Activated naive CD8-positive, alpha-beta T cell treated with anti-CD3 and anti-CD28 coated beads, Interleukin-2, amount 10 ng/mL, durations not matched to agents 7 days and 5 days (primary cell): ENCODE measurements at regions not wholly inside any gene's neighbourhood (a gene's known extent, or its start where the extent isn't known, plus 50 kb on each side); places are given as distances from the start of the nearest gene placed in this dataset.

Source experiments
- ATAC-seq: fragments of 150-1000 bp; cut with Tn5 transposase; one replicate; pipeline ENCODE4 v1.10.0; 2021; ENCODE audit warnings: low read depth, moderate library complexity
- POLR2A ChIA-PET: fragments of 350-600 bp; sonication (Branson Sonifier 250); formaldehyde crosslinking; loops from one replicate; lab custom pipeline; 2021; ENCODE audit warnings: antibody characterized with exemption; lab: Charles Lee
- DNase-seq: peaks from one replicate; pipeline ENCODE4 v3.0.0; 2021
- H3K27ac Mint-ChIP-seq: one replicate; pipeline ENCODE4 v1.8.0; 2022; ENCODE audit warnings: mild to moderate bottlenecking, mixed read lengths
- H3K27me3 Mint-ChIP-seq: one replicate; pipeline ENCODE4 v1.8.0; 2022; ENCODE audit warnings: mild to moderate bottlenecking, moderate library complexity, mixed read lengths
- H3K36me3 Mint-ChIP-seq: one replicate; pipeline ENCODE4 v1.8.0; 2021; ENCODE audit warnings: mild to moderate bottlenecking, mixed read lengths
- H3K4me1 Mint-ChIP-seq: one replicate; pipeline ENCODE4 v1.8.0; 2021; ENCODE audit warnings: mixed read lengths
- H3K4me3 Mint-ChIP-seq: one replicate; pipeline ENCODE4 v1.8.0; 2022; ENCODE audit warnings: mild to moderate bottlenecking, moderate library complexity, mixed read lengths
- H3K9me3 Mint-ChIP-seq: one replicate; pipeline ENCODE4 v1.8.0; 2021; ENCODE audit warnings: mixed read lengths

DNA sequence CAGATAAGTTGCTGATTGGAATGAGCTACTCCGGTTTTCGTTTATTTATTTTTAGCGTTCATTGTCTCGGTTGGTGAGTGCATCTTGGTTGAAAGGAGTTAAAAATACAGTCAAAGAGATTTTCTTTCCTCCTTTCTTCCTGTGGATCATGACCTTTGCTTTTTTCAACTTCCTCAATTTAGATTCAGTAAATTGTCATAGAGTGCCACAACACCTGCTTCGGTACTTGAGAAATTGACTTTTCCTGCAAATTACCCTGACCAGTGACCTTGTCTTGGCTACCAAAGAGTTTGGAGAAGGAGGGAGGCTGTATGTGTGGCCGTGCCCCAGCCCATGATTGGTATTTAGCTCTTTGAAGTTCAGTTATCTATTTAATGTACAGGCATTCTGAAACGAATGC is 128.7 kb downstream of the FAM204A start:
- DNase-seq = no peak
- Mint-ChIP-seq H3K36me3 (no peaks in the 10 kb centered on the region), H3K4me3 (no peak overlapping the region), H3K27ac (no peak overlapping the region), H3K9me3 (no peaks in the 10 kb centered on the region), H3K4me1 (no peaks in the 10 kb centered on the region), H3K27me3 (peaks cover 38% of the 10 kb centered on the region)
- POLR2A ChIA-PET = interaction anchor here (0.7 kb wide), 1 partner anchor 419 kb away, joined by 3 read pairs; no protein-coding TSS in a partner anchor
- ATAC-seq = no peak

DNA sequence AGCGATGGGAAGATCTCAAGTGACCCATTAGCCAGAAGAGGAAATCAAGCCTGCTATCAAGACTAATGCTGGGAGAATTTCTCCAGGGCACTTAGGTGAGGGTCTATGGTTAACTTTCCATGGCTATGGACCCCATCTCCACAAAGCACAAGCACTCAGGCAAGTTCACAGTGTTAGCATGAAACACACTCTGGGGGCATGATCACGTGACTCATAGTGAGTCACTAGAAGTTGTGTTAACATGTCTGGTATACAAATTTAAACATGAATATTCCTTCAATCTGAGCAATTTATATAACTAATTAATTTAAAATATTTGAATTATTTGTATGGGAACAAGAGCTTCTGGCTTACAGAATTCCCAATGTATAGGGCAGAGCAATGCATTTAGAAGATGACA is 131.8 kb downstream of the FAM204A start:
- Mint-ChIP-seq H3K27ac (no peak overlapping the region), H3K9me3 (no peaks in the 10 kb centered on the region), H3K4me1 (no peaks in the 10 kb centered on the region), H3K27me3 (peaks cover 38% of the 10 kb centered on the region), H3K4me3 (no peak overlapping the region), H3K36me3 (no peaks in the 10 kb centered on the region)
- ATAC-seq (no peak), DNase-seq (no peak)
- POLR2A ChIA-PET = no interaction called here

DNA sequence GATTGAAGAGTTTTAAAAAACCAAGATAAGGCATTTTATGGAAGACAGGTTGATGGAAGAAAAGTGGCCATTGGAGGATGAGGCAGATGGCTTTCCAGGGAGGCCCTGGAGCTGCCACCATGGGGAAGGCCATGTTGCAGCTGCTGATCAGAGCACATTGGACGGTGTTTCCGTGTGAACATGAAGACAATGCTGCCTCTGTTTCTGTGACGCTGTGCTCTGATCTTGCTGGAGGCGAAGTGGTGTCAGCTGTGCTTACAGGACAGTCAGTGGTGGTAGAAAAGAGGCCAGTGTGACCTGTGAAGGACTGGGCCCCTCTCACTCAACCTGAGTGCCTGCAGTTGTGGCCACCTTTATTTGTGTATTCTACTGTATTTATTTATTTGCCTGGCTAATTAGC is 132.9 kb downstream of the FAM204A start:
- Mint-ChIP-seq H3K27ac (no peak overlapping the region), H3K36me3 (no peaks in the 10 kb centered on the region), H3K9me3 (no peaks in the 10 kb centered on the region), H3K27me3 (peaks cover 40% of the 10 kb centered on the region), H3K4me1 (no peaks in the 10 kb centered on the region), H3K4me3 (no peak overlapping the region)
- DNase-seq = no peak
- POLR2A ChIA-PET = no interaction called here
- no peak for ATAC-seq

DNA sequence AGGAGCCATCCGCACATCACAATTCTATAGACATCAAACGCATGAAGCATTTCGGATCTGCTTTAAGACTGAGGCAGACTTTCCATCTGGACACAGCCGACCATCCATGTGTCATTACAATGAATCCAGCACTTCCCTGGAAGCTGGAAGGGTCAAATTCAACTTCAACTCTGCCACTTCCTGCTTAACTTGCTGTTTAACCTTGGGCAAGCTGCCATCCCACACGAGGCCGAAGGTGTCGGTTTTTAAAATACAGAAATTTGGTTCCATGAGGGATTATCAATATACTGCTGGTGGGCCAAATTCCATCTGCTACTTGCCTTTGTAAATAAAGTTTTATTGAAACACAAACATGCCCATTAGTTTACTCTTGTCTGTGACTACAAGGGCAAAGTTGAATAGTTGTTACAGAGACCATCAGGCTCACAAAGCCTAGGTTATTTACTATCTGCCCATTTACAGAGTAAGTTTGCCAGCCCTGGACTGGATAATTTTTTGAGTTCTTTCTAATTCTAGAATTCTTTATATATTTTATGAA is 134.6 kb downstream of the FAM204A start:
- DNase-seq (no peak), ATAC-seq (no peak)
- peaks cover 32% of the 10 kb centered on the region for H3K27me3 Mint-ChIP-seq
- no peaks in the 10 kb centered on the region for H3K9me3 Mint-ChIP-seq
- no peaks in the 10 kb centered on the region for H3K36me3 Mint-ChIP-seq
- no peak overlapping the region for H3K27ac Mint-ChIP-seq
- H3K4me1 Mint-ChIP-seq = no peaks in the 10 kb centered on the region
- no peak overlapping the region for H3K4me3 Mint-ChIP-seq
- POLR2A ChIA-PET = no interaction called here

DNA sequence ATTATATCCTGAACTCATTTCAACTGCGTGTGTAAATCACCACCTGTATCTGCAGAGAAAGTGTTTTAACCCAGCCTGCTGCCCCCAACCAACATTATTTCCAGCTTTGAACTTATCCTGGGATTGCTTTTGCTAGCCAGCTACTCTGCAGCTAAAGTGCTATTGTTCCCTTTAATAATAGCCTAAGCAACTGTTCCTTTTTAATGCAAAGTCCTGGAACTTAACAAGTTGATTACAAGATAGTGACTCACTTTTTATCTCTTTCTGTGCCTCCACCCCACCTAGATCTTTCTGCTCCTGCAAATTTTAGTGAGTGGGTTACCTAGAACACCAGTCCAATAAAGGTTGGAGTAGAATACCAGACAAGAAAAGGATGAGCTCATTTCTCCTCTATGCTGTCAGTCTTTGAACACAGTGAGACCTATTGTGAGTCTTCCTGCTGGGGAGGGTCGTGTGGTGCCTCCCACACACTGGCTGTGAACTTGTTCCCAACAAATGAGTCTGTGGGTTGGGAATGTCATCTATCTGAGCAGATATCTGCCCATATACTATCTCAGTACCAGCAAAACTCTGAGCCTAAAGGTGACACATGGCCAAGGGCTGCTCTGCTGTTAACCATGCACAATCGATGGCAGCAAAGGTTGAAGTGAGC is 137.7 kb downstream of the FAM204A start:
- Mint-ChIP-seq H3K36me3 (no peaks in the 10 kb centered on the region), H3K27me3 (peaks cover 28% of the 10 kb centered on the region), H3K4me3 (no peak overlapping the region), H3K9me3 (no peaks in the 10 kb centered on the region), H3K27ac (no peak overlapping the region), H3K4me1 (no peaks in the 10 kb centered on the region)
- POLR2A ChIA-PET = no interaction called here
- DNase-seq (no peak), ATAC-seq (no peak)

DNA sequence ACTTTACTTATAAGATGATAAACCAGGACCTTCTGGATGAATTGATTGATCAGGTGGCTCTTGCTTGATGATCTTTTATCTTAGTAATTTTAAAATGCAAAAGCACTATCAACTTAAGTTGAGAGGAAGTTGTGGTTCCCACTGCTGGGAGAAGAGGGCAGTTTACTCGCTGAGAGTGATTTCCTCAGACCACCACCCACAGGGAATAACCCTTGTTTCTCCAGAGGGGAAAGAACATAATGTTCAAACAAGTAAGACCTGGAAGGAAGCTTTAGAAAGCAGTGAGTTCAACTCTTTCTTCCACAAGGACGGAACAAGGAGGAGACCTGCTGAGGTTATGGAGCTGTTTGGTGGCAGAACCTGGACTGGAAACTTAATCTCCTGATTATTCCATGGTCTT is 138.7 kb downstream of the FAM204A start:
- no peaks in the 10 kb centered on the region for H3K36me3 Mint-ChIP-seq
- H3K27ac Mint-ChIP-seq = no peak overlapping the region
- no peak overlapping the region for H3K4me3 Mint-ChIP-seq
- no peaks in the 10 kb centered on the region for H3K9me3 Mint-ChIP-seq
- DNase-seq = no peak
- ATAC-seq = no peak
- H3K4me1 Mint-ChIP-seq = no peaks in the 10 kb centered on the region
- POLR2A ChIA-PET = no interaction called here
- peaks cover 24% of the 10 kb centered on the region for H3K27me3 Mint-ChIP-seq

DNA sequence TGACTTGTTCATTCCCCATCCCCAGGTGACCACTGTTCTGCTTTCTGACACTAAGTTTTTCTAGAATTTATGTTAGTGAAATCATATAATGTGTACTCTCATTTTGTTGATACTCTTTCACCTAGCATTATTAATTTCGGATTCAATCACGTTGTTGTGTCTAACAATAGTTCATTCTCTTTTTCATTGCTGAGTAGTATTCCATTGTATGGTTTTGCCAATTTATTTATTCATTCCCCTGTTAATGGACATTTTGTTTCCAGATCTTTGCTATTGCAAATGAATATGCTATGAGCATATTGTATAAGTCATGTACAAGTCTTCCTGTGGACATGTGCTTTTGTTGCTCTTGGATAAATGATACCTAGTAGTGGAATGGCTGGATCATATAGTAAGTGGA is 146.4 kb downstream of the FAM204A start:
- POLR2A ChIA-PET = no interaction called here
- DNase-seq (no peak), ATAC-seq (no peak)
- H3K4me3 Mint-ChIP-seq = no peak overlapping the region
- H3K27me3 Mint-ChIP-seq = peaks cover 5% of the 10 kb centered on the region
- no peak overlapping the region for H3K27ac Mint-ChIP-seq
- H3K36me3 Mint-ChIP-seq = no peaks in the 10 kb centered on the region
- no peaks in the 10 kb centered on the region for H3K4me1 Mint-ChIP-seq
- H3K9me3 Mint-ChIP-seq = no peaks in the 10 kb centered on the region

DNA sequence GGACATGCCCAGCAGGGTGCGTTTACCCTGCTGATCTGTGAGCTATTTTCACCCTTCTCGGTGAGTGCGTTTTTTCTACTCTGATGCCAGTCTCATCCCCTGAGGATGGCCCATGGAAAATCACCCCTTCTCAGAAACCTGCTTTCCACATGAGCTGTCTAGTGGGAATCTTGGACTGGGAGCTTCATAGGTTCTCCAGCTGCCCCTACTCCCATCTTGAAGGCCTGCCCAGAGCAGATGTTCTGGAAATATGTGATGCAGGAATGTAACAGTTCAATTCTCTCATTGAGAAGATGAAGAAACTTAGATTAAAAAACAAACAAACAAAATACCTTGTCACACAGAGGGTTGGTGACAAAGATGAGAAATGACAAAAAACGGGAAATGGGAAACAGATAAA is 146.9 kb upstream of the RAB11FIP2 start:
- DNase-seq (no peak), ATAC-seq (no peak)
- no peaks in the 10 kb centered on the region for H3K36me3 Mint-ChIP-seq
- H3K27ac Mint-ChIP-seq = no peak overlapping the region
- no peaks in the 10 kb centered on the region for H3K9me3 Mint-ChIP-seq
- no peaks in the 10 kb centered on the region for H3K4me1 Mint-ChIP-seq
- no peaks in the 10 kb centered on the region for H3K27me3 Mint-ChIP-seq
- H3K4me3 Mint-ChIP-seq = no peak overlapping the region
- POLR2A ChIA-PET = no interaction called here

DNA sequence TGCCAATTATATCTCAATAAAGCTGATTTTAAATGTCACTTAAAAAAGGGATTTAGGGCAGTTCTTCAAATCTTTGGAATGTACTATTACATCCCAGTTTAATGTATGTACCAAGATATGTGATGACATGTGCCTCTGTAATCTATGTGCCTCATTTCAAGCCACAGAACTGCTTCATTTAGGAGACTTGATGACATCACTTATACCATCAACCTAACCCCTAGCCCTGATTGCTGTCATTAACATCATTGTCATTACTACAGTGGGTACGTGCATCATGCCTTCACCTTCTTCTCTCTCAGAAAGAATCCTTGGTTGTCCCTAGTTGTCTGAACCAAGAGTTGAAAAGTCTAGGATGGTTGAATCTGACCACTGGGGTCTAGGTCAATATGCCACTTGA is 134.3 kb upstream of the RAB11FIP2 start:
- no peaks in the 10 kb centered on the region for H3K4me1 Mint-ChIP-seq
- no peak overlapping the region for H3K27ac Mint-ChIP-seq
- no peak for DNase-seq
- H3K27me3 Mint-ChIP-seq = peaks cover 5% of the 10 kb centered on the region
- H3K4me3 Mint-ChIP-seq = no peak overlapping the region
- H3K9me3 Mint-ChIP-seq = no peaks in the 10 kb centered on the region
- H3K36me3 Mint-ChIP-seq = no peaks in the 10 kb centered on the region
- POLR2A ChIA-PET = no interaction called here
- ATAC-seq = no peak

DNA sequence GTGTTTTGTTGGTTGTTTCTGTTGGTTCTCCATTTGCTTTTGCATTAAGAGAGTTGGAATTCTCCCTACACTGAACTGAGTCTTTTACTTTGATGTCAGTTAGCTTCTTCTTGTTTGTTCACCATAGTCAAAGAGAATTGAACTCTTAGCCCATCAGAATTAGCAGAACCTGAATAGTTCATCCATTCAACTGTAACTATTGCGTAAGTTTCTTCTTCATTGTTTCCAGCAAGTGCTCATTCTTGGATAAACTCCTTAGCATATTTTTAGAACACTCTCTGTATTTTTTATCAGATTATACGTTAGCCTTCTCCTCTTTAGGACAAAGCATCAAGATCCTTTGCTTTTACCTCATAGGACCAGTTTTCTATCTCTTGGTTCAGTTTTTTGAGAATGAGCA is 128.4 kb upstream of the RAB11FIP2 start:
- Mint-ChIP-seq H3K9me3 (no peaks in the 10 kb centered on the region), H3K27ac (no peak overlapping the region), H3K27me3 (peaks cover 29% of the 10 kb centered on the region), H3K36me3 (no peaks in the 10 kb centered on the region), H3K4me3 (no peak overlapping the region), H3K4me1 (no peaks in the 10 kb centered on the region)
- POLR2A ChIA-PET = no interaction called here
- ATAC-seq (no peak), DNase-seq (no peak)

DNA sequence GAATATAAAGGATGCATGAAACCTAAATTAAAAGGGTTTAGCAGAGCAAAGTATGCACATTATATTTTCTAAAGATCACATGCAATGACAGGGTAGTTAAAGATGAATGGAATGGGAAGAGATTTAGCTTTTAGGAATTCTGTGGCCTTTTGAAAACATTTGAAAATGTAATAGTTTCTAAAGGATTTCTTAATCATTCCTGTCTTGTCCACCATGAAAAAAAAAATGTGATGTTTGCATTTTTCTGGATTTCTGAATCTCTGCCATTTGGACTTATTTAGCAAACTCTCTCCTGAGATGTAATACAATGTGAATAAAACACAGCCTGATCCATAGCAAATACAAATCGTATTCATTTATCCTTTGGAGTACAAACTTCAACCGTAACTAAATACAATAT is 126.6 kb upstream of the RAB11FIP2 start:
- DNase-seq (no peak), ATAC-seq (no peak)
- Mint-ChIP-seq H3K36me3 (no peaks in the 10 kb centered on the region), H3K4me3 (no peak overlapping the region), H3K27me3 (peaks cover 29% of the 10 kb centered on the region), H3K9me3 (no peaks in the 10 kb centered on the region), H3K4me1 (no peaks in the 10 kb centered on the region), H3K27ac (no peak overlapping the region)
- POLR2A ChIA-PET = no interaction called here

DNA sequence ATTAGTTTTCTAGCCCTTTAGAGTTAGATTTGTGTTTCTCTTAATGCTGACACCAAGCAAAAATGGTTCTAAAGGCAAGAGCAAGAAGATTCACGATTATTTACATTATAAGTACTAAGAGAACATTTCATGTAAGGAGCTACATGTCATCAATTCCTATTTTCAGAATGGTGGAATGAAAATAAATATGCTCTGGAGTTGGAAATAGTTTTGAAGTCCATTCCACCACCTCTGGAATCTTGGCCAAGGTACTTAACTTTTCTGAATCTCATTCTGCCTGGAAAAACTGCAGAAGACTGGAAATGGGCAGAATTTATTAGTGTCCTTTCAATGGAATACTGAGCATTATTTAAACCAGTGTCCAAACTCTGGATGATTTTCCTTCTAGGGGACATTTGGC is 125.1 kb upstream of the RAB11FIP2 start:
- Mint-ChIP-seq H3K27ac (no peak overlapping the region), H3K27me3 (peaks cover 29% of the 10 kb centered on the region), H3K9me3 (no peaks in the 10 kb centered on the region), H3K36me3 (no peaks in the 10 kb centered on the region), H3K4me1 (no peaks in the 10 kb centered on the region), H3K4me3 (no peak overlapping the region)
- no peak for ATAC-seq
- POLR2A ChIA-PET = no interaction called here
- DNase-seq = no peak

DNA sequence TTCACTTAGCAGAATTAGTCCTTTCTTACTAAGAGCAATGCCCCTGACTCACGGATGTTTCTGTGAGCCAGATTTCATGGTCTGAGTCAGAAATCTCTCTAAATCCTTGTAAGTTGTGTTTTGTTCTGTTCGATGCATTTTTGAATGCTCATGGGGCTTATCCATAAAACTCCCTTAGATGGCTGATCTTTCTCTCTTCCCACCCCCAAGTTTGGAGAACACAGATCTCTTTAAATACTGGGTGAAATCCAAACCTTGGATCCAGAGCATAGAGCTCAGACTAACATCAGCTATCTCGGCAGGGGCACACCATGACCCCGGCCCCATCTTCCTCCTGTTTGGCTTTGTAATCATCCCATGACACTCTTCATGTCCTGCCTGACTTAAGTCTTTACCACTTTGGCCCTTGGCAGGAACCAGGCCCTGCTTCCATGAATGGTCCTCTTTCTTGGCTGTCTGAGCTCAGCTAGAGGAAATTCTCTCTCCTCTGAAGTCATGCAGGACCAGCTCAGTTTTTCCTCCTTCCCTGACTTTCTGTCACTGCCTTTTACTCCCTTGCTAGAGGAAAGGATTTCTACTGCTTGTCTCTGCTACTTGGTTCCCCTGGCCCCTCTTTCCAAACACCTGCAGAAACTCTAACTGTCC is 120.4 kb upstream of the RAB11FIP2 start:
- POLR2A ChIA-PET = interaction anchor here (0.5 kb wide), 1 partner anchor 1642 kb away, joined by 6 read pairs; no protein-coding TSS in a partner anchor
- no peak for ATAC-seq
- DNase-seq = no peak
- no peaks in the 10 kb centered on the region for H3K9me3 Mint-ChIP-seq
- H3K27ac Mint-ChIP-seq = no peak overlapping the region
- no peaks in the 10 kb centered on the region for H3K36me3 Mint-ChIP-seq
- no peak overlapping the region for H3K4me3 Mint-ChIP-seq
- no peaks in the 10 kb centered on the region for H3K4me1 Mint-ChIP-seq
- peaks cover 7% of the 10 kb centered on the region for H3K27me3 Mint-ChIP-seq

DNA sequence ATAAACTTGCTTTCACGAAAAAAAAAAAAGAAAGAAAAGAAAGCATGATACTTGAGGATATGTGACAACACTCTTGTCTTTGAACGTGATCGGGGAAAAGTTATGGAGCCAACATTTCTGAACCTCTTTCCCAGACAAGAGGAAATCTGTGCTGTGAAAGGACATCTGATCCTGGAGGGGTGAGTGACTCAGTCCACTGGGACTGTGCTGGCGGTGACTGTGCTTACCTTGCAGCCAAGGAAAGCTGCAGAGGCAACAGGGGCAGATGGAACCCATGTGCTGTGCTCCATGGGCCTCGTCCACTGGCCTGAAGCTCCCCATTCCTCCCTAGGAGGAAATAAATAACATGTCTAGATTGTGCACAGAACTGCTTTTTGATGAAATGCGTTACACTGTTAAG is 116.5 kb upstream of the RAB11FIP2 start:
- no peak for ATAC-seq
- Mint-ChIP-seq H3K4me3 (no peak overlapping the region), H3K27ac (no peak overlapping the region), H3K36me3 (no peaks in the 10 kb centered on the region), H3K27me3 (peaks cover 2% of the 10 kb centered on the region), H3K9me3 (no peaks in the 10 kb centered on the region), H3K4me1 (no peaks in the 10 kb centered on the region)
- DNase-seq = no peak
- POLR2A ChIA-PET = no interaction called here
